ENCODE measurements at regions not wholly inside any gene's neighbourhood (a gene's known extent, or its start where the extent isn't known, plus 50 kb on each side); places are given as distances from the start of the nearest gene placed in this dataset.

DNA sequence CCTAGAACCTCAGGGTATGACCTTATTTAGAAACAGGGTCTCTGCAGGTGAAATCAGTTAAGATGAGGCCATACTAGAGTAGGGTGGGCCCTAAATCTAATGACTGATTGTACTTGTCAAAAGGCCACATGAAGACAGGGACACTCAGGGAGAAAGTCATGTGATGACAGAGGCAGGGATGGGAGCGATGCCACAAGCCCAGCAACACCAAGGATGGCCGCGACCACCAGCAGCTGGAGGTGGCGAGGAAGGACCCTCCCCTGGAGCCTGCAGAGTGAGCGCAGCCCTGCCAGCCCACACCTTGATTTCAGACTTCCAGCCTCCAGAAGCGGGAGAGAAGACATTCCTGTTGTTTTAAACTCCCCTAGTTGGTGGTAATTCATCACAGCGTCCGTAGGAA is 199.9 kb downstream of the PHETA1 start:
- TF ChIP-seq ATF3 (IDR thresholded peaks at IDR 0.05) (no peak), CEBPB (IDR thresholded peaks at IDR 0.05; ENCODE audit: low read depth) (no peak), SIN3A (IDR thresholded peaks at IDR 0.05; ENCODE audit: low read depth) (no peak), SRF (IDR thresholded peaks at IDR 0.05; ENCODE audit: low read depth) (no peak), ELF1 (IDR thresholded peaks at IDR 0.05; ENCODE audit: borderline replicate concordance, low read depth) (no peak), ZNF274 (IDR thresholded peaks at IDR 0.05; ENCODE audit: low read depth, low read length) (no peak)
- H3K4me2 ChIP-seq (ENCODE audit: low read length) = no peak overlapping the region
- peaks cover 27% of the 10 kb centered on the region; the same call in 1 of the 2 replicates for H3K27me3 ChIP-seq (ENCODE audit: insufficient read depth, low read length)
- BruUV-seq (replicated peaks) = no TSS peak
- DNase-seq (ENCODE audit: low read depth, low spot score) (no peak), ATAC-seq (no peak)
- no peak overlapping the region for H3K27ac ChIP-seq (ENCODE audit: low read depth, low read length)
- CTCF ChIA-PET = no interaction called here
- intact Hi-C loops (cut with micrococcal nuclease) = no loop called here
- RAD21 ChIA-PET (ENCODE audit: low non-redundant PET in 1 of 2, low total read pairs in 2 of 2, uncharacterized antibody in 2 of 2, unreplicated experiment in 2 of 2) = no interaction called here
- no peaks in the 10 kb centered on the region for H3K79me2 ChIP-seq (ENCODE audit: insufficient read depth, low read length)
- H2AFZ ChIP-seq (ENCODE audit: low read depth, low read length, poor library complexity, severe bottlenecking) = no peak overlapping the region
- no peaks in the 10 kb centered on the region for H3K9me2 ChIP-seq (ENCODE audit: insufficient read depth)
- no peaks in the 10 kb centered on the region for H3K9me3 ChIP-seq (ENCODE audit: control insufficient read depth in 1 of 2, insufficient read depth in 1 of 2, low read depth in 1 of 2, low read length in 2 of 2)
- POLR2A ChIA-PET = no interaction called here
- H3K36me3 ChIP-seq (ENCODE audit: control insufficient read depth in 1 of 2, insufficient read depth in 2 of 2, low read length in 2 of 2) = no peaks in the 10 kb centered on the region
- H3K4me1 ChIP-seq (ENCODE audit: control insufficient read depth in 1 of 2, insufficient read depth in 2 of 2, low read length in 2 of 2) = no peaks in the 10 kb centered on the region
- no peak overlapping the region for H3K4me3 ChIP-seq (replicated peaks in 1 of 2; ENCODE audit: low read depth in 1 of 2, low read length in 2 of 2)
- H4K20me1 ChIP-seq (ENCODE audit: insufficient read depth) = no peaks in the 10 kb centered on the region
- H3K9ac ChIP-seq (ENCODE audit: low read length) = no peak overlapping the region

DNA sequence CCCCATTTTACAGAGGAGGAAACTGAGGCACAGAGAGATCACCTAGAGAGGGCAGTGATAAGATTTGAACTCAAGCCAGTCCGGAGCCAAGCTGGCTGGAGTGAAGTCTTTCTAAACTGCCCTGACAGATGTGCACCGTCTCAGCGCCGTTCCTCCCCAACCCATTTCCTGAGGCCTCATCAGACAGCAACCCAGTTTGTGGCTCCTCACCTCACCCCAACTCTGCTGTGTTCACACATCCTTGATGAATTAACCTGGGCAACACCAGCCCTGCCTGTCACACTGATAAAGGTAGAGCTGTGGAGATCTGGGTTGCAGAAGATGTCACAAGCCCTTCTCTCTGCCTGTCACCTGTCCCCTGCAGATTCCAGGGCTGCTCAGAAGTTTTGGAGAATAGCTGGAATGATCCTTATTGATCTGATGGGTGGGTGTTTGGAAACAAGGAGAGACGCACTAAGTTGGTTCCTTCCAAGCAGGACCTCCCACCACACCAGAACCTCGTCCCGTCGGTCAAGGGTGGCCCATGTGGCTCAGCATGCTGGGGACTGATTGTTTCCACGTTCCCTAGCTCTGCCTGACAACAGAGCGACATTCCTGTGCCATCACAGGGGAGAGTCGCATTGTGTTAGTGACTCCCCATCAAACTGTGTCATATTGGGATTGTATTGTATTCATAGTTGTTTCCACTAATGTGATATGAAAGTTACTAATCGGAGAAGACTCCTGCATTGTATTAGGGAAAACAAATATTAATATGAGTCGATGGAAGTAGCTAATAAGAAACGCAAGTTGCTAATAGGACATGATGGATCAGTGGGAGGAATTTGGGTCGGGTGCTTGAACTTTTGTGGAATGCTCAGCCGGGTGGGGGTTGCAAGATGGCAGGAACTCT is 200.6 kb downstream of the PHETA1 start:
- H3K9me2 ChIP-seq (ENCODE audit: insufficient read depth) = no peaks in the 10 kb centered on the region
- ChIA-PET RAD21 (ENCODE audit: low non-redundant PET in 1 of 2, low total read pairs in 2 of 2, uncharacterized antibody in 2 of 2, unreplicated experiment in 2 of 2) (no interaction called here), POLR2A (no interaction called here), CTCF (no interaction called here)
- no peak overlapping the region for H2AFZ ChIP-seq (ENCODE audit: low read depth, low read length, poor library complexity, severe bottlenecking)
- H3K4me1 ChIP-seq (ENCODE audit: control insufficient read depth in 1 of 2, insufficient read depth in 2 of 2, low read length in 2 of 2) = peaks cover 0 to 5% of the 10 kb centered on the region in 2 experiments; a peak in 2 of 4 replicates
- intact Hi-C loops (cut with micrococcal nuclease) = no loop called here
- no TSS peak for BruUV-seq (replicated peaks)
- TF ChIP-seq, protein P1, sequence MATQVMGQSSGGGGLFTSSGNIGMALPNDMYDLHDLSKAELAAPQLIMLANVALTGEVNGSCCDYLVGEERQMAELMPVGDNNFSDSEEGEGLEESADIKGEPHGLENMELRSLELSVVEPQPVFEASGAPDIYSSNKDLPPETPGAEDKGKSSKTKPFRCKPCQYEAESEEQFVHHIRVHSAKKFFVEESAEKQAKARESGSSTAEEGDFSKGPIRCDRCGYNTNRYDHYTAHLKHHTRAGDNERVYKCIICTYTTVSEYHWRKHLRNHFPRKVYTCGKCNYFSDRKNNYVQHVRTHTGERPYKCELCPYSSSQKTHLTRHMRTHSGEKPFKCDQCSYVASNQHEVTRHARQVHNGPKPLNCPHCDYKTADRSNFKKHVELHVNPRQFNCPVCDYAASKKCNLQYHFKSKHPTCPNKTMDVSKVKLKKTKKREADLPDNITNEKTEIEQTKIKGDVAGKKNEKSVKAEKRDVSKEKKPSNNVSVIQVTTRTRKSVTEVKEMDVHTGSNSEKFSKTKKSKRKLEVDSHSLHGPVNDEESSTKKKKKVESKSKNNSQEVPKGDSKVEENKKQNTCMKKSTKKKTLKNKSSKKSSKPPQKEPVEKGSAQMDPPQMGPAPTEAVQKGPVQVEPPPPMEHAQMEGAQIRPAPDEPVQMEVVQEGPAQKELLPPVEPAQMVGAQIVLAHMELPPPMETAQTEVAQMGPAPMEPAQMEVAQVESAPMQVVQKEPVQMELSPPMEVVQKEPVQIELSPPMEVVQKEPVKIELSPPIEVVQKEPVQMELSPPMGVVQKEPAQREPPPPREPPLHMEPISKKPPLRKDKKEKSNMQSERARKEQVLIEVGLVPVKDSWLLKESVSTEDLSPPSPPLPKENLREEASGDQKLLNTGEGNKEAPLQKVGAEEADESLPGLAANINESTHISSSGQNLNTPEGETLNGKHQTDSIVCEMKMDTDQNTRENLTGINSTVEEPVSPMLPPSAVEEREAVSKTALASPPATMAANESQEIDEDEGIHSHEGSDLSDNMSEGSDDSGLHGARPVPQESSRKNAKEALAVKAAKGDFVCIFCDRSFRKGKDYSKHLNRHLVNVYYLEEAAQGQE (IDR thresholded peaks at IDR 0.05; ENCODE audit: low read depth) = no peak
- TF ChIP-seq EGR1 (IDR thresholded peaks at IDR 0.05; ENCODE audit: low read depth) (no peak), MAX (IDR thresholded peaks at IDR 0.05) (no peak), ZNF274 (IDR thresholded peaks at IDR 0.05; ENCODE audit: low read depth, low read length) (no peak), ATF3 (IDR thresholded peaks at IDR 0.05) (no peak), SP1 (IDR thresholded peaks at IDR 0.05; ENCODE audit: low read depth) (no peak), YY1 (IDR thresholded peaks at IDR 0.05; ENCODE audit: extremely low read depth, insufficient replicate concordance, low read depth, low read length) (no peak), TCF7L2 (IDR thresholded peaks at IDR 0.05; ENCODE audit: borderline replicate concordance, extremely low read depth, insufficient read depth, insufficient read length) (no peak), JUND (IDR thresholded peaks at IDR 0.05) (no peak), ELF1 (IDR thresholded peaks at IDR 0.05; ENCODE audit: borderline replicate concordance, low read depth) (no peak), POLR2A (IDR thresholded peaks at IDR 0.05; ENCODE audit: borderline replicate concordance, extremely low read depth, insufficient read depth, insufficient read length) (no peak), SRF (IDR thresholded peaks at IDR 0.05; ENCODE audit: low read depth) (no peak), CBX3 (IDR thresholded peaks at IDR 0.05; ENCODE audit: low read depth) (no peak), CEBPB (IDR thresholded peaks at IDR 0.05; ENCODE audit: low read depth) (no peak)
- ATAC-seq (no peak), DNase-seq (ENCODE audit: low read depth, low spot score) (no peak)
- no peak overlapping the region for H3K9ac ChIP-seq (ENCODE audit: low read length)
- H4K20me1 ChIP-seq (ENCODE audit: insufficient read depth) = no peaks in the 10 kb centered on the region
- H3K79me2 ChIP-seq (ENCODE audit: insufficient read depth, low read length) = no peaks in the 10 kb centered on the region
- H3K27me3 ChIP-seq (ENCODE audit: insufficient read depth, low read length) = peaks cover 21% of the 10 kb centered on the region; the same call in 1 of the 2 replicates
- no peak overlapping the region for H3K4me2 ChIP-seq (ENCODE audit: low read length)
- H3K36me3 ChIP-seq (ENCODE audit: control insufficient read depth in 1 of 2, insufficient read depth in 2 of 2, low read length in 2 of 2) = no peaks in the 10 kb centered on the region
- no peak overlapping the region for H3K4me3 ChIP-seq (replicated peaks in 1 of 2; ENCODE audit: low read depth in 1 of 2, low read length in 2 of 2)
- H3K27ac ChIP-seq (ENCODE audit: low read depth, low read length) = no peak overlapping the region
- no peaks in the 10 kb centered on the region for H3K9me3 ChIP-seq (ENCODE audit: control insufficient read depth in 1 of 2, insufficient read depth in 1 of 2, low read depth in 1 of 2, low read length in 2 of 2)
